Ishikawa (cell line): ENCODE measurements at regions not wholly inside any gene's neighbourhood (a gene's known extent, or its start where the extent isn't known, plus 50 kb on each side); places are given as distances from the start of the nearest gene placed in this dataset.

Source experiments
- EGR1 ChIP-seq: IDR thresholded peaks from 2 replicates; pipeline ENCODE4 v1.6.1; 2012
- MAX ChIP-seq: IDR thresholded peaks from 2 replicates; pipeline ENCODE4 v1.6.1; 2012
- REST ChIP-seq: IDR thresholded peaks from 2 replicates; pipeline ENCODE4 v1.6.1; 2012; ENCODE audit warnings: low read depth, mild to moderate bottlenecking
- TAF1 ChIP-seq: IDR thresholded peaks from 2 replicates; pipeline ENCODE4 v1.6.1; 2012; ENCODE audit warnings: low read depth, mild to moderate bottlenecking
- TCF12 ChIP-seq: IDR thresholded peaks from 2 replicates; pipeline ENCODE4 v1.6.1; 2012; ENCODE audit warnings: low read depth
- TEAD4 ChIP-seq: IDR thresholded peaks from 2 replicates; pipeline ENCODE4 v1.6.1; 2012
- USF1 ChIP-seq: IDR thresholded peaks from 2 replicates; pipeline ENCODE4 v1.6.1; 2012

- TF ChIP-seq MAX (no peak), TAF1 (no peak), EGR1 (no peak), TEAD4 (no peak), USF1 (no peak), TCF12 (no peak), REST (no peak)
Observed at GRCh38 chr14:38512236-38512635, 256.3 kb upstream of the CLEC14A start.
